Ishikawa (cell line): ENCODE measurements at regions not wholly inside any gene's neighbourhood (a gene's known extent, or its start where the extent isn't known, plus 50 kb on each side); places are given as distances from the start of the nearest gene placed in this dataset.

ENCODE experiments used
- CEBPB ChIP-seq: IDR thresholded peaks from 2 replicates; pipeline ENCODE4 v1.6.1; 2012
- CREB1 ChIP-seq: IDR thresholded peaks from 2 replicates; pipeline ENCODE4 v1.6.1; 2012; ENCODE audit warnings: low read depth
- EGR1 ChIP-seq: IDR thresholded peaks from 2 replicates; pipeline ENCODE4 v1.6.1; 2012
- EP300 ChIP-seq: IDR thresholded peaks from 2 replicates; pipeline ENCODE4 v1.6.1; 2012; ENCODE audit warnings: borderline replicate concordance
- FOXM1 ChIP-seq: IDR thresholded peaks from 2 replicates; pipeline ENCODE4 v1.6.1; 2012; ENCODE audit warnings: low read depth, borderline replicate concordance
- NFIC ChIP-seq: IDR thresholded peaks from 2 replicates; pipeline ENCODE4 v1.6.1; 2012
- RAD21 ChIP-seq: IDR thresholded peaks from 2 replicates; pipeline ENCODE4 v1.6.1; 2012; ENCODE audit warnings: low read depth
- TAF1 ChIP-seq: IDR thresholded peaks from 2 replicates; pipeline ENCODE4 v1.6.1; 2012; ENCODE audit warnings: low read depth, mild to moderate bottlenecking
- TCF12 ChIP-seq: IDR thresholded peaks from 2 replicates; pipeline ENCODE4 v1.6.1; 2012; ENCODE audit warnings: low read depth
- TEAD4 ChIP-seq: IDR thresholded peaks from 2 replicates; pipeline ENCODE4 v1.6.1; 2012
- YY1 ChIP-seq: IDR thresholded peaks from 2 replicates; pipeline ENCODE4 v1.6.1; 2012; ENCODE audit warnings: low read depth
- ZBTB7A ChIP-seq: IDR thresholded peaks from 2 replicates; pipeline ENCODE4 v1.6.1; 2012; ENCODE audit warnings: low read depth
- TF ChIP-seq, protein P1 (sequence below): IDR thresholded peaks from 2 replicates; pipeline ENCODE4 v1.6.1; 2012; ENCODE audit warnings: low read depth, mild to moderate bottlenecking
- TF ChIP-seq, protein P2 (sequence below): IDR thresholded peaks from 2 replicates; pipeline ENCODE4 v1.6.1; 2012
- TF ChIP-seq, protein P3 (sequence below): IDR thresholded peaks from 2 replicates; pipeline ENCODE4 v1.6.1; 2012

DNA sequence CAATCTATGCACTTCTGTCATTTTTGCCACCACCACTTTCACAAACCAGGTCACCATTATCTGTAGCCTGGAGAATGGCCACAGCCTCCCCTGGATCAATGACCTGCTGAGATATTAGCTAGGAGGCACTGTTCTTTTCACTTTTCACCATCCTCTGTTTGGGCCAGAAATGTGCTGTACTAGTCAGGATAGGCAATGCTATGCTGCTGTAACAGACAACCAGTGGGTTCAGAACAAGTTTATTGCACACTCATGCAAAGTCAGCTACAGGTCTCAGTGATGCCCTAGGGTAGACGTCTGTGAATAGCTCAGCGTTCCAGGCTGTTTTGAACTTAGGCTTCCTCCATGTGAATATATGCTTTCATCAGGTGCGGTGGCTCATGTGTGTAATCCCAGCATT, 231.5 kb downstream of the SUDS3 start:
- no peak for TF ChIP-seq FOXM1
- TF ChIP-seq, protein P1, sequence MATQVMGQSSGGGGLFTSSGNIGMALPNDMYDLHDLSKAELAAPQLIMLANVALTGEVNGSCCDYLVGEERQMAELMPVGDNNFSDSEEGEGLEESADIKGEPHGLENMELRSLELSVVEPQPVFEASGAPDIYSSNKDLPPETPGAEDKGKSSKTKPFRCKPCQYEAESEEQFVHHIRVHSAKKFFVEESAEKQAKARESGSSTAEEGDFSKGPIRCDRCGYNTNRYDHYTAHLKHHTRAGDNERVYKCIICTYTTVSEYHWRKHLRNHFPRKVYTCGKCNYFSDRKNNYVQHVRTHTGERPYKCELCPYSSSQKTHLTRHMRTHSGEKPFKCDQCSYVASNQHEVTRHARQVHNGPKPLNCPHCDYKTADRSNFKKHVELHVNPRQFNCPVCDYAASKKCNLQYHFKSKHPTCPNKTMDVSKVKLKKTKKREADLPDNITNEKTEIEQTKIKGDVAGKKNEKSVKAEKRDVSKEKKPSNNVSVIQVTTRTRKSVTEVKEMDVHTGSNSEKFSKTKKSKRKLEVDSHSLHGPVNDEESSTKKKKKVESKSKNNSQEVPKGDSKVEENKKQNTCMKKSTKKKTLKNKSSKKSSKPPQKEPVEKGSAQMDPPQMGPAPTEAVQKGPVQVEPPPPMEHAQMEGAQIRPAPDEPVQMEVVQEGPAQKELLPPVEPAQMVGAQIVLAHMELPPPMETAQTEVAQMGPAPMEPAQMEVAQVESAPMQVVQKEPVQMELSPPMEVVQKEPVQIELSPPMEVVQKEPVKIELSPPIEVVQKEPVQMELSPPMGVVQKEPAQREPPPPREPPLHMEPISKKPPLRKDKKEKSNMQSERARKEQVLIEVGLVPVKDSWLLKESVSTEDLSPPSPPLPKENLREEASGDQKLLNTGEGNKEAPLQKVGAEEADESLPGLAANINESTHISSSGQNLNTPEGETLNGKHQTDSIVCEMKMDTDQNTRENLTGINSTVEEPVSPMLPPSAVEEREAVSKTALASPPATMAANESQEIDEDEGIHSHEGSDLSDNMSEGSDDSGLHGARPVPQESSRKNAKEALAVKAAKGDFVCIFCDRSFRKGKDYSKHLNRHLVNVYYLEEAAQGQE: no peak
- no peak for TF ChIP-seq CREB1
- TF ChIP-seq TEAD4: no peak
- no peak for TF ChIP-seq RAD21
- no peak for TF ChIP-seq ZBTB7A
- TF ChIP-seq, protein P2, sequence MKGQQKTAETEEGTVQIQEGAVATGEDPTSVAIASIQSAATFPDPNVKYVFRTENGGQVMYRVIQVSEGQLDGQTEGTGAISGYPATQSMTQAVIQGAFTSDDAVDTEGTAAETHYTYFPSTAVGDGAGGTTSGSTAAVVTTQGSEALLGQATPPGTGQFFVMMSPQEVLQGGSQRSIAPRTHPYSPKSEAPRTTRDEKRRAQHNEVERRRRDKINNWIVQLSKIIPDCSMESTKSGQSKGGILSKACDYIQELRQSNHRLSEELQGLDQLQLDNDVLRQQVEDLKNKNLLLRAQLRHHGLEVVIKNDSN: no peak

GRCh38 chr12:118608770-118609344, 232.5 kb downstream of the SUDS3 start:
- no peak for TF ChIP-seq CEBPB

- TF ChIP-seq, protein P3, sequence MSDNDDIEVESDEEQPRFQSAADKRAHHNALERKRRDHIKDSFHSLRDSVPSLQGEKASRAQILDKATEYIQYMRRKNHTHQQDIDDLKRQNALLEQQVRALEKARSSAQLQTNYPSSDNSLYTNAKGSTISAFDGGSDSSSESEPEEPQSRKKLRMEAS: no peak
- TF ChIP-seq ZBTB7A: no peak
- TF ChIP-seq TEAD4: no peak
- no peak for TF ChIP-seq YY1
These were observed 234.9 kb downstream of the SUDS3 start for GRCh38 chr12:118611295-118611694.

GRCh38 chr12:118611770-118612169, 235.4 kb downstream of the SUDS3 start:
- no peak for TF ChIP-seq NFIC
- no peak for TF ChIP-seq CEBPB
- no peak for TF ChIP-seq EGR1

DNA sequence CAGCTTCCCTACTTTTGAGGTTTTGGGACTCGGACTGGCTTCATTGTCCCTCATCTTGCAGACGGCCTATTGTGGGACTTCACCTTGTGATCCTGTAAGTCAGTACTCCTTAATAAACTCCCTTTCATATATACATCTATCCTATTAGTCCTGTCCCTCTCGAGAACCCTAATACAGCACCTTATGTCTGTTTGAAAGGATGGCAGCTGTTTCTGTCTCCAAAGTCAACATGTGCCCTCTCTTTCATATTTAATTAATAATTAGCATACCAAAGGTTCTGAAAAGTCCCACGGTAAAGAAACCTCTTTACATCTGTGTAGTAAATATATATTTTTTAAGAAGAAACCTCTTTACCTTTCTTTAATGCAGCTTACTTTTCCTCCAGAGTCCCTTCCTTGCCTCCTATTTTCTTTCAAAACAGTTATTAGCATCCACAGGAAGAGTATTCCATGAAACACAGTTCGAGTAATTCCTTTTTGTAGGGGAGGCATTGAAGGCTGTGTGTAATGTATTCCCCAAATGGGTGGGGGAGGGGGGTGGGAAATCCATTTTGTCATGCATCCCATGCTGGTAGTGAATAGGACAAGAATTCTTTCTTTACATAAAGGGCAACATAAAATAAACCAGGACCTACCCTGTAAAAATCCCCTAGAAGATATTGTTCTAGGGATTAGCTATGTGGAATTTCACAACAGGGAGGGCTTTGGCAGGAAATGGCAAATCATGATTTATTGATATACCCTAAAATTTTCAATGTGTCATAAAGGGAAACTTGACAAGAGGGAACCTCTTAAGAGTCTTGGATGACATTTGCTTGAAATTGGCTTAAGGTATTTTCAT, 241.5 kb downstream of the SUDS3 start:
- TF ChIP-seq, protein P1: no peak
- TF ChIP-seq, protein P3: no peak
- no peak for TF ChIP-seq CREB1
- no peak for TF ChIP-seq ZBTB7A
- no peak for TF ChIP-seq TCF12
- TF ChIP-seq EP300: no peak
- no peak for TF ChIP-seq EGR1
- no peak for TF ChIP-seq FOXM1
- no peak for TF ChIP-seq RAD21
- TF ChIP-seq CEBPB: no peak
- TF ChIP-seq TAF1: no peak
- TF ChIP-seq TEAD4: no peak
- no peak for TF ChIP-seq NFIC
- no peak for TF ChIP-seq YY1

GRCh38 chr12:118618695-118619094, 242.3 kb downstream of the SUDS3 start:
- TF ChIP-seq, protein P2: peak; percentile 69
- TF ChIP-seq CEBPB (no peak), RAD21 (no peak)

DNA sequence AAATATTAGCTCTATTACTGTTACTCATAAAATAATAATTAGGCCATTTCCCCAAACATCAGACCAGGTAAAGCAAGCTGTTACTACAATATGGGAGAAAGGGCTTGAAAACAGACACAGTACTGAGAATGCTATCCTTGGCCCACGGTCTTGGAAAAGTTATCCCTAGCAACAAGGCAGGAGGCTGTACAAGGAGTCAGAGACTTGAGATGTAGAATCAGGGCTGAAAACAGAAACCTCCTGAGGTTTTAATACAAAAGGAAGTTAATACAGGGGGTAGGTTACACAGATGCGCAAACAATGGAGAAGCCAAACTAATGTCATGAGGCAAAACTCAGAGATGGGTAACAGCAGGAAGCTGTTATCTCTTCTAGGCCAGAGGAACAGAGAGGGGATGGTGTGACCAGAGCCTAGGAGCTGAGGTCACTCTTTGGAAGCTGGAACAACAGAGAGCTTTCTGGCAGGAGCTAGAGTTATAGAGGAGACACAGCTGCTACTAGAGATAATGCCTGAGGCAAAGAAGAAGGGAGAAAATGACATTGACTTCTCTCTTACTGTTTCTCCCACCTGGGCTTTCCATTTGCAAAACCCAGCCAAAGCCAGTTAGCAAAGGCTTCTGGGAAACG, 248.8 kb downstream of the SUDS3 start:
- TF ChIP-seq CEBPB (no peak), TCF12 (no peak), NFIC (no peak), TEAD4 (no peak), TAF1 (no peak), CREB1 (no peak)
- TF ChIP-seq, protein P1: no peak
- TF ChIP-seq, protein P2: no peak
